DOHH2 (cell line): ENCODE measurements at regions not wholly inside any gene's neighbourhood (a gene's known extent, or its start where the extent isn't known, plus 50 kb on each side); places are given as distances from the start of the nearest gene placed in this dataset.

Experiments used
- EZH2phosphoT487 ChIP-seq: fragments of 200-600 bp; sonication (generic); IDR thresholded peaks from 2 replicates; pipeline ENCODE4 v1.6.1; 2017; ENCODE audit warnings: borderline replicate concordance, mild to moderate bottlenecking, antibody characterized with exemption, low read length, moderate library complexity, mixed read lengths
- TF ChIP-seq, protein P1 (sequence below): fragments of 200-600 bp; sonication (generic); IDR thresholded peaks from one replicate; pipeline ENCODE4 v1.5.1; 2014; ENCODE audit warnings: antibody characterized with exemption, mild to moderate bottlenecking, low read depth, low read length; ENCODE audit not compliant: poor library complexity, severe bottlenecking

DNA sequence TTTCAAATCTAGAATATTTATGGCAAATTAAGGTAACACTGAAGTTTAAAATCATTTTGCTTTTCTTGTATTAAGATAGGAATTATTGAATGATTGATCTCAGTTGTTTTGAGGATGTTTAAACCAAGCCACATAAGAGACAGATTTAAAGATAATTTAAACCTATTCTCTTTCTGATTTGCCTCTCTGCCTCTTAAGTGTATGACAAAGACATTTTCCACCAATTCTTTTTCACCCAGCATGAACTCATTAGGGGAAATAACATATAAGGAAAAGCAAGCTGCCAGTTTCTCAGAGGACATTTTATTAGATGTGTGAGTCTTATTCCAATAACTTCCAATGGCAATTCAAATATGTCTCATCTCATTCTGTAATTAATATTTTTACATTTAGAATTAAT, 568.3 kb upstream of the MEF2C start:
- TF ChIP-seq, protein P1, sequence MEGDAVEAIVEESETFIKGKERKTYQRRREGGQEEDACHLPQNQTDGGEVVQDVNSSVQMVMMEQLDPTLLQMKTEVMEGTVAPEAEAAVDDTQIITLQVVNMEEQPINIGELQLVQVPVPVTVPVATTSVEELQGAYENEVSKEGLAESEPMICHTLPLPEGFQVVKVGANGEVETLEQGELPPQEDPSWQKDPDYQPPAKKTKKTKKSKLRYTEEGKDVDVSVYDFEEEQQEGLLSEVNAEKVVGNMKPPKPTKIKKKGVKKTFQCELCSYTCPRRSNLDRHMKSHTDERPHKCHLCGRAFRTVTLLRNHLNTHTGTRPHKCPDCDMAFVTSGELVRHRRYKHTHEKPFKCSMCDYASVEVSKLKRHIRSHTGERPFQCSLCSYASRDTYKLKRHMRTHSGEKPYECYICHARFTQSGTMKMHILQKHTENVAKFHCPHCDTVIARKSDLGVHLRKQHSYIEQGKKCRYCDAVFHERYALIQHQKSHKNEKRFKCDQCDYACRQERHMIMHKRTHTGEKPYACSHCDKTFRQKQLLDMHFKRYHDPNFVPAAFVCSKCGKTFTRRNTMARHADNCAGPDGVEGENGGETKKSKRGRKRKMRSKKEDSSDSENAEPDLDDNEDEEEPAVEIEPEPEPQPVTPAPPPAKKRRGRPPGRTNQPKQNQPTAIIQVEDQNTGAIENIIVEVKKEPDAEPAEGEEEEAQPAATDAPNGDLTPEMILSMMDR = no peak
- TF ChIP-seq EZH2phosphoT487 = no peak
